ENCODE measurements at regions not wholly inside any gene's neighbourhood (a gene's known extent, or its start where the extent isn't known, plus 50 kb on each side); places are given as distances from the start of the nearest gene placed in this dataset.

DNA sequence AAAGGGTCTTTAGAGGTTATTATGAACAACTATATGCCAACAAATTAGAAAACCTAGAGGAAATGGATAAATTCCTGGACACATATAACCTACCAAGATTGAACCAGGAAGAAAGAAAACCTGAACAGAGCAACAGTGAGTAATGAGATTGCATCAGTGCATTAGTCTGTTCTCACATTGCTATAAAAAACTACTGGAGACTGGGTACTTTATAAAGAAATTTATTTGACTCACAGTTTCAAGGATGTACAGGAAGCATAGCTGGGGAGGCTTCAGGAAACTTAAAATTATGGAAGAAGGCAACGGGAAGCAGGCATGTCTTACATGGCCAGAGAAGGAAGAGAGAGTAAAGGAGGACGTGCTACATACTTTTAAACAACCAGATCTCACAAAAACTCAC lies 70.8 kb upstream of the GNAZ start:
- no peak for DNase-seq (ENCODE audit: low spot score)

GRCh38 chr22:23000657-23001347 lies 69.5 kb upstream of the GNAZ start:
- no peak for DNase-seq (ENCODE audit: low spot score)

GRCh38 chr22:23001463-23001862 lies 68.9 kb upstream of the GNAZ start:
- no peak for DNase-seq (ENCODE audit: low spot score)

- DNase-seq (ENCODE audit: low spot score) = no peak
These were observed 67.6 kb upstream of the GNAZ start for GRCh38 chr22:23002612-23003180.

DNA sequence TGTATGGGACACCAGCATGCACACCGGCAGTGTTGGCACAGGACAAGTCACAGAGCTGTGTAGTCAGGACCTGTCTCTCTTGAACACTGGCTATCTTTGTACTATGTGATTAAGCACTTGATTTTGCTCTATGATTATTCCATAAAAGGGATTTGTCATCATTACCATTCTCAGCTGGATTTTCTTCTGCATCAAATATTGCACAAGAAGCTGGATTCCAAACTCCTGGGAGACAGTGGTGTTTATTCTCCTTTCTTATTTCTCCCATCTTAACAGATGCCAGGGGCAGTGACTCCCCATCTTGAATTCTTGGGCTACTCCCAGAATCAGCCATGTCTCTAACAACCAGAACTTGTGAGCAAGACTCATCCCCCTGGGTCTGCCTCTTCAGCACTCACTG lies 62.5 kb upstream of the GNAZ start:
- no peak for DNase-seq (ENCODE audit: low spot score)

GRCh38 chr22:23008896-23009295 lies 61.4 kb upstream of the GNAZ start:
- DNase-seq (ENCODE audit: low spot score) = no peak

All from D341Med (cell line).